ENCODE measurements at regions not wholly inside any gene's neighbourhood (a gene's known extent, or its start where the extent isn't known, plus 50 kb on each side); places are given as distances from the start of the nearest gene placed in this dataset.

DNA sequence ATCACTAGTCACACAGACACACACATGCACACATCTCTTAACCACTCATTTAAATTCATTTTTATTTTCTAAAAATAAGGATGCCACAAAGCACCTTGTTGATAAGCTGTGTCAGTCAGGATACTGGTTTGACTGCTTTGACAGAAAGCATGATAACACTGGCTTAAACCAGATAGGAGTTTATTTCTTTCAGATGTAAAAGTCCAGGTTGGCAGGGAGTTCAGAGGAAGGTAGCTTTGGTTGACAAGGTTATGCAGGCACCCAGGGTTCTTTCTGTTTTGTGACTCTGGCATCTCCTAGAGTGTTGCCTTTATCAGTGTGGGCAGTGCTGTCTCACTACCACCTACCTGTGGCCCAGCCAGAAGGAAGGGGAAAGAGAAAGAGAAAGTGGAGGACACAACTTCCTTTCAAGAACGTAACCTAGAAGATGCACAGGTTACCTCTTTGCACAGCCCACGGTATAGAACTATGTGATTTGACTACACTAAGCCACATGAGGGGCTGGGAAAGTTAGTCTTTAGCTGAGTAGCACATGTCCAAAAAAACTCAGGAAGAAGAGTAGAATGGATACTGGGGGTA lies 334.7 kb downstream of the OSTF1 start:
- H3K36me3 ChIP-seq (ENCODE audit: control insufficient read depth in 1 of 2, insufficient read depth in 2 of 2, low read length in 2 of 2): no peaks in the 10 kb centered on the region
- TF ChIP-seq EZH2phosphoT487 (IDR thresholded peaks at IDR 0.05; ENCODE audit: borderline replicate concordance): no peak
- TF ChIP-seq JUND (IDR thresholded peaks at IDR 0.05): no peak
- TF ChIP-seq ZFX (IDR thresholded peaks at IDR 0.05): no peak
- TF ChIP-seq RAD21 (IDR thresholded peaks at IDR 0.05; ENCODE audit: low read depth): no peak
- no peak for TF ChIP-seq SP1 (IDR thresholded peaks at IDR 0.05; ENCODE audit: low read depth)
- TF ChIP-seq YY1 (IDR thresholded peaks at IDR 0.05; ENCODE audit: extremely low read depth, insufficient replicate concordance, low read depth, low read length): no peak
- TF ChIP-seq ZNF274 (IDR thresholded peaks at IDR 0.05; ENCODE audit: low read depth, low read length): no peak
- TF ChIP-seq, protein P1, sequence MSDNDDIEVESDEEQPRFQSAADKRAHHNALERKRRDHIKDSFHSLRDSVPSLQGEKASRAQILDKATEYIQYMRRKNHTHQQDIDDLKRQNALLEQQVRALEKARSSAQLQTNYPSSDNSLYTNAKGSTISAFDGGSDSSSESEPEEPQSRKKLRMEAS (IDR thresholded peaks at IDR 0.05): no peak
- no peak for TF ChIP-seq FOSL1 (IDR thresholded peaks at IDR 0.05; ENCODE audit: low read depth)
- no peak for TF ChIP-seq EGR1 (IDR thresholded peaks at IDR 0.05; ENCODE audit: low read depth)
- TF ChIP-seq, protein P2, sequence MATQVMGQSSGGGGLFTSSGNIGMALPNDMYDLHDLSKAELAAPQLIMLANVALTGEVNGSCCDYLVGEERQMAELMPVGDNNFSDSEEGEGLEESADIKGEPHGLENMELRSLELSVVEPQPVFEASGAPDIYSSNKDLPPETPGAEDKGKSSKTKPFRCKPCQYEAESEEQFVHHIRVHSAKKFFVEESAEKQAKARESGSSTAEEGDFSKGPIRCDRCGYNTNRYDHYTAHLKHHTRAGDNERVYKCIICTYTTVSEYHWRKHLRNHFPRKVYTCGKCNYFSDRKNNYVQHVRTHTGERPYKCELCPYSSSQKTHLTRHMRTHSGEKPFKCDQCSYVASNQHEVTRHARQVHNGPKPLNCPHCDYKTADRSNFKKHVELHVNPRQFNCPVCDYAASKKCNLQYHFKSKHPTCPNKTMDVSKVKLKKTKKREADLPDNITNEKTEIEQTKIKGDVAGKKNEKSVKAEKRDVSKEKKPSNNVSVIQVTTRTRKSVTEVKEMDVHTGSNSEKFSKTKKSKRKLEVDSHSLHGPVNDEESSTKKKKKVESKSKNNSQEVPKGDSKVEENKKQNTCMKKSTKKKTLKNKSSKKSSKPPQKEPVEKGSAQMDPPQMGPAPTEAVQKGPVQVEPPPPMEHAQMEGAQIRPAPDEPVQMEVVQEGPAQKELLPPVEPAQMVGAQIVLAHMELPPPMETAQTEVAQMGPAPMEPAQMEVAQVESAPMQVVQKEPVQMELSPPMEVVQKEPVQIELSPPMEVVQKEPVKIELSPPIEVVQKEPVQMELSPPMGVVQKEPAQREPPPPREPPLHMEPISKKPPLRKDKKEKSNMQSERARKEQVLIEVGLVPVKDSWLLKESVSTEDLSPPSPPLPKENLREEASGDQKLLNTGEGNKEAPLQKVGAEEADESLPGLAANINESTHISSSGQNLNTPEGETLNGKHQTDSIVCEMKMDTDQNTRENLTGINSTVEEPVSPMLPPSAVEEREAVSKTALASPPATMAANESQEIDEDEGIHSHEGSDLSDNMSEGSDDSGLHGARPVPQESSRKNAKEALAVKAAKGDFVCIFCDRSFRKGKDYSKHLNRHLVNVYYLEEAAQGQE (IDR thresholded peaks at IDR 0.05; ENCODE audit: low read depth): no peak
- ATAC-seq (no peak), DNase-seq (ENCODE audit: low read depth, low spot score) (no peak)
- BruUV-seq (replicated peaks): no TSS peak
- H3K9me2 ChIP-seq (ENCODE audit: insufficient read depth): no peaks in the 10 kb centered on the region
- H3K27ac ChIP-seq (ENCODE audit: low read depth, low read length): no peak overlapping the region
- H3K4me1 ChIP-seq (ENCODE audit: control insufficient read depth in 1 of 2, insufficient read depth in 2 of 2, low read length in 2 of 2): no peaks in the 10 kb centered on the region
- intact Hi-C loops (cut with micrococcal nuclease): no loop called here
- no peak overlapping the region for H2AFZ ChIP-seq (ENCODE audit: low read depth, low read length, poor library complexity, severe bottlenecking)
- H3K4me3 ChIP-seq (replicated peaks in 1 of 2; ENCODE audit: low read depth in 1 of 2, low read length in 2 of 2): no peak overlapping the region
- ChIA-PET CTCF (no interaction called here), RAD21 (ENCODE audit: low non-redundant PET in 1 of 2, low total read pairs in 2 of 2, uncharacterized antibody in 2 of 2, unreplicated experiment in 2 of 2) (no interaction called here), POLR2A (no interaction called here)
- H3K4me2 ChIP-seq (ENCODE audit: low read length): no peak overlapping the region
- H3K79me2 ChIP-seq (ENCODE audit: insufficient read depth, low read length): no peaks in the 10 kb centered on the region
- H3K27me3 ChIP-seq (ENCODE audit: insufficient read depth, low read length): peaks cover 5% of the 10 kb centered on the region; the same call in 1 of the 2 replicates
- no peak overlapping the region for H3K9ac ChIP-seq (ENCODE audit: low read length)
- H3K9me3 ChIP-seq (ENCODE audit: control insufficient read depth in 1 of 2, insufficient read depth in 1 of 2, low read depth in 1 of 2, low read length in 2 of 2): no peaks in the 10 kb centered on the region
- no peaks in the 10 kb centered on the region for H4K20me1 ChIP-seq (ENCODE audit: insufficient read depth)
